ENCODE measurements at regions not wholly inside any gene's neighbourhood (a gene's known extent, or its start where the extent isn't known, plus 50 kb on each side); places are given as distances from the start of the nearest gene placed in this dataset.

GRCh38 chr6:164663634-164664033 is 645.8 kb downstream of the C6orf118 start:
- TF ChIP-seq POLR2AphosphoS5 (IDR thresholded peaks at IDR 0.05) (no peak), CTCF (IDR thresholded peaks at IDR 0.05) (no peak), EP300 (IDR thresholded peaks at IDR 0.05) (no peak)
